HG03108 (cell line): ENCODE measurements at regions not wholly inside any gene's neighbourhood (a gene's known extent, or its start where the extent isn't known, plus 50 kb on each side); places are given as distances from the start of the nearest gene placed in this dataset.

ENCODE experiments used
- ATAC-seq: cut with Tn5 transposase; IDR thresholded peaks from one replicate; pipeline ENCODE4 v1.9.1; 2021; ENCODE audit warnings: moderate library complexity; ENCODE audit not compliant: unreplicated experiment

GRCh38 chr2:34371711-34372110, 772.6 kb upstream of the FAM98A start:
- ATAC-seq = no peak

GRCh38 chr2:34368304-34368703, 769.2 kb upstream of the FAM98A start:
- ATAC-seq = no peak

GRCh38 chr2:34365932-34366331, 766.8 kb upstream of the FAM98A start:
- no peak for ATAC-seq

- ATAC-seq = no peak
Observed at GRCh38 chr2:34365512-34365911, 766.4 kb upstream of the FAM98A start.

GRCh38 chr2:34353509-34354113, 754.5 kb upstream of the FAM98A start:
- no peak for ATAC-seq

- ATAC-seq = no peak
Observed at GRCh38 chr2:34349527-34349926, 750.4 kb upstream of the FAM98A start.

- no peak for ATAC-seq
Observed at GRCh38 chr2:34345030-34345429, 745.9 kb upstream of the FAM98A start.

- ATAC-seq = no peak
Observed at GRCh38 chr2:34340307-34340706, 741.2 kb upstream of the FAM98A start.

- no peak for ATAC-seq
Observed at GRCh38 chr2:34337735-34338134, 738.6 kb upstream of the FAM98A start.

- no peak for ATAC-seq
Observed at GRCh38 chr2:34332813-34333212, 733.7 kb upstream of the FAM98A start.

GRCh38 chr2:34320056-34320455, 721.0 kb upstream of the FAM98A start:
- ATAC-seq = no peak

- no peak for ATAC-seq
Observed at GRCh38 chr2:34317797-34318196, 718.7 kb upstream of the FAM98A start.

- ATAC-seq = no peak
Observed at GRCh38 chr2:34316788-34317187, 717.7 kb upstream of the FAM98A start.

GRCh38 chr2:34311816-34312215, 712.7 kb upstream of the FAM98A start:
- ATAC-seq = no peak

GRCh38 chr2:34308140-34308539, 709.0 kb upstream of the FAM98A start:
- no peak for ATAC-seq

- no peak for ATAC-seq
Observed at GRCh38 chr2:34307636-34308035, 708.5 kb upstream of the FAM98A start.

GRCh38 chr2:34306745-34307144, 707.6 kb upstream of the FAM98A start:
- ATAC-seq = no peak

GRCh38 chr2:34305587-34305986, 706.5 kb upstream of the FAM98A start:
- ATAC-seq = no peak

GRCh38 chr2:34294961-34295360, 695.9 kb upstream of the FAM98A start:
- no peak for ATAC-seq

- no peak for ATAC-seq
Observed at GRCh38 chr2:34291076-34291475, 692.0 kb upstream of the FAM98A start.

GRCh38 chr2:34288016-34288415, 688.9 kb upstream of the FAM98A start:
- ATAC-seq = no peak

GRCh38 chr2:34280606-34281005, 681.5 kb upstream of the FAM98A start:
- no peak for ATAC-seq

- peak; percentile 79 for ATAC-seq
Observed at GRCh38 chr2:34266908-34267697, 668.0 kb upstream of the FAM98A start.
